Astrocyte (in vitro differentiated cells and primary cell): ENCODE measurements at regions not wholly inside any gene's neighbourhood (a gene's known extent, or its start where the extent isn't known, plus 50 kb on each side); places are given as distances from the start of the nearest gene placed in this dataset.

Source experiments
- EZH2 ChIP-seq: IDR thresholded peaks from 2 replicates; pipeline ENCODE4 v1.6.1; 2012; ENCODE audit warnings: mild to moderate bottlenecking, low read length, inconsistent platforms; ENCODE audit not compliant: insufficient read depth
- TF ChIP-seq, protein P1 (sequence below): IDR thresholded peaks from 2 replicates; pipeline ENCODE4 v1.5.1; 2011; ENCODE audit warnings: low read depth, mild to moderate bottlenecking, inconsistent platforms, low read length, moderate library complexity; ENCODE audit not compliant: insufficient read depth

DNA sequence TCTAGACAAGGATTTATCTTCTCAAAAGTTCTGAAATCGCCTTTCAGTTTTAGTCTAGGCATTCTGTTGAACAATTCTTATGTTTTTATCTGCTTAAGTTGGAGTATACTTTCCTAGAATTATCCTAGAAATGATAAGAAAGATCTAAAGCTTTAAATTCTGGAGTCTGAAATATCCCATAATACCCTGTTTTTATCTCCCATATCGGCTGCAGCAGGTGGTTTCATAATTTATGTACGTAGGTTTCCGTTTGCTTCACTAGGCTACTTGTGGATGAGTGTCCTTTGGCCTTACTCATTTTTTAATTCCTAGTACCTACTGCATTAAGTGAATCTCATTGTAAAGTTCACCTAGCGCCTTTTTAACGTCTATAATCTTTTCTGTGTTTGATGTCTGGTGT, 58.5 kb upstream of the MGAT5 start:
- TF ChIP-seq, protein P1, sequence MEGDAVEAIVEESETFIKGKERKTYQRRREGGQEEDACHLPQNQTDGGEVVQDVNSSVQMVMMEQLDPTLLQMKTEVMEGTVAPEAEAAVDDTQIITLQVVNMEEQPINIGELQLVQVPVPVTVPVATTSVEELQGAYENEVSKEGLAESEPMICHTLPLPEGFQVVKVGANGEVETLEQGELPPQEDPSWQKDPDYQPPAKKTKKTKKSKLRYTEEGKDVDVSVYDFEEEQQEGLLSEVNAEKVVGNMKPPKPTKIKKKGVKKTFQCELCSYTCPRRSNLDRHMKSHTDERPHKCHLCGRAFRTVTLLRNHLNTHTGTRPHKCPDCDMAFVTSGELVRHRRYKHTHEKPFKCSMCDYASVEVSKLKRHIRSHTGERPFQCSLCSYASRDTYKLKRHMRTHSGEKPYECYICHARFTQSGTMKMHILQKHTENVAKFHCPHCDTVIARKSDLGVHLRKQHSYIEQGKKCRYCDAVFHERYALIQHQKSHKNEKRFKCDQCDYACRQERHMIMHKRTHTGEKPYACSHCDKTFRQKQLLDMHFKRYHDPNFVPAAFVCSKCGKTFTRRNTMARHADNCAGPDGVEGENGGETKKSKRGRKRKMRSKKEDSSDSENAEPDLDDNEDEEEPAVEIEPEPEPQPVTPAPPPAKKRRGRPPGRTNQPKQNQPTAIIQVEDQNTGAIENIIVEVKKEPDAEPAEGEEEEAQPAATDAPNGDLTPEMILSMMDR = no peak
- no peak for TF ChIP-seq EZH2
